HCT116 (cell line): ENCODE measurements at regions not wholly inside any gene's neighbourhood (a gene's known extent, or its start where the extent isn't known, plus 50 kb on each side); places are given as distances from the start of the nearest gene placed in this dataset.

ENCODE experiments used
- ATAC-seq: fragments of 200-7000 bp; cut with Tn5 transposase; 2 replicates; pipeline ENCODE4 v1.9.1; 2020; ENCODE audit warnings: mild to moderate bottlenecking, moderate library complexity
- BruUV-seq: library from RNA; stranded (reverse); fragments of 400-500 nt; replicated peaks from 2 replicates; lab custom pipeline; 2021; lab: Mats Ljungman, UMichigan
- CTCF ChIA-PET: fragments of 300-600 bp; sonication (Branson Sonifier 250); formaldehyde crosslinking; loops from one replicate; lab custom pipeline; 2021; ENCODE audit warnings: antibody characterized with exemption; lab: Charles Lee
- POLR2A ChIA-PET: fragments of 300-600, 350-600 bp; sonication (Branson Sonifier 250); formaldehyde crosslinking; loops from one replicate; lab custom pipeline; 2021; ENCODE audit warnings: antibody characterized with exemption; lab: Charles Lee
- RAD21 ChIA-PET, 2 experiments: fragments of 300-600 bp; sonication (Branson Sonifier 250); formaldehyde crosslinking; loops; one replicate each; lab custom pipeline; 2023; ENCODE audit warnings: low total read pairs in 2 of 2; ENCODE audit not compliant: uncharacterized antibody in 2 of 2, unreplicated experiment in 2 of 2, low non-redundant PET in 1 of 2; lab: Charles Lee
- DNase-seq: peaks from one replicate; pipeline ENCODE4 v3.0.0-alpha.2; 2010; ENCODE audit warnings: low read depth, low spot score
- H2AFZ ChIP-seq: fragments of 200-600 bp; shearing (Covaris generic), sonication (generic); 2 replicates; pipeline ENCODE4 v1.6.1; 2017; ENCODE audit warnings: low read depth, mixed run types, mixed read lengths, antibody characterized with exemption, low read length; ENCODE audit not compliant: poor library complexity, severe bottlenecking
- H3K27ac ChIP-seq: 2 replicates; pipeline ENCODE4 v1.5.1; 2012; ENCODE audit warnings: low read depth, low read length
- H3K27me3 ChIP-seq: fragments of 200-600 bp; sonication (generic); 2 replicates; pipeline ENCODE4 v1.6.1; 2016; ENCODE audit warnings: mixed run types, low read length, mixed read lengths; ENCODE audit not compliant: insufficient read depth
- H3K36me3 ChIP-seq, 2 experiments: fragments of 200-500 bp in 1 of 2; fragments of 200-600 bp in 1 of 2; sonication (Bioruptor generic) in 1 of 2; sonication (generic) in 1 of 2; 2 replicates each; pipeline versions ENCODE4 v1.5.1 to v1.6.1; 2014 to 2016; ENCODE audit warnings: low read length in 2 of 2, inconsistent platforms in 1 of 2, mixed read lengths in 1 of 2, mixed run types in 1 of 2; ENCODE audit not compliant: insufficient read depth in 2 of 2, control insufficient read depth in 1 of 2
- H3K4me1 ChIP-seq, 2 experiments: fragments of 200-600 bp in 1 of 2; sonication (generic) in 1 of 2; 2 replicates each; pipeline versions ENCODE4 v1.5.1 to v1.6.1; 2012 to 2017; ENCODE audit warnings: low read length in 2 of 2, inconsistent platforms in 1 of 2, mild to moderate bottlenecking in 1 of 2, mixed read lengths in 1 of 2, mixed run types in 1 of 2, moderate library complexity in 1 of 2; ENCODE audit not compliant: insufficient read depth in 2 of 2, control insufficient read depth in 1 of 2
- H3K4me2 ChIP-seq: fragments of 200-600 bp; sonication (generic); 2 replicates; pipeline ENCODE4 v1.6.1; 2017; ENCODE audit warnings: mixed run types, low read length, mixed read lengths
- H3K4me3 ChIP-seq, 2 experiments: fragments of 200-600 bp in 1 of 2; sonication (generic) in 1 of 2; replicated peaks in 1 of 2; 2 replicates each; pipeline ENCODE4 v1.5.1; 2011 to 2016; ENCODE audit warnings: low read length in 2 of 2, control low read depth in 1 of 2, low read depth in 1 of 2, mild to moderate bottlenecking in 1 of 2, mixed read lengths in 1 of 2, mixed run types in 1 of 2
- H3K79me2 ChIP-seq: fragments of 200-600 bp; sonication (generic); 2 replicates; pipeline ENCODE4 v1.6.1; 2017; ENCODE audit warnings: mild to moderate bottlenecking, mixed run types, low read length, moderate library complexity, mixed read lengths; ENCODE audit not compliant: insufficient read depth
- H3K9ac ChIP-seq: fragments of 200-600 bp; sonication (generic); 2 replicates; pipeline ENCODE4 v1.6.1; 2016; ENCODE audit warnings: low read length, mixed read lengths
- H3K9me2 ChIP-seq: fragments of 200-600 bp; sonication (generic), shearing (Covaris generic); 2 replicates; pipeline ENCODE4 v1.6.1; 2017; ENCODE audit warnings: mixed run types, mild to moderate bottlenecking, moderate library complexity; ENCODE audit not compliant: insufficient read depth
- H3K9me3 ChIP-seq, 2 experiments: fragments of 200-500 bp in 1 of 2; fragments of 200-600 bp in 1 of 2; sonication (Bioruptor generic) in 1 of 2; sonication (generic) in 1 of 2; 2 replicates each; pipeline ENCODE4 v1.6.1; 2014 to 2017; ENCODE audit warnings: low read length in 2 of 2, mixed read lengths in 2 of 2, inconsistent platforms in 1 of 2, low read depth in 1 of 2, mild to moderate bottlenecking in 1 of 2, mixed run types in 1 of 2, moderate library complexity in 1 of 2; ENCODE audit not compliant: control insufficient read depth in 1 of 2, insufficient read depth in 1 of 2
- H4K20me1 ChIP-seq: fragments of 200-600 bp; sonication (generic), shearing (Covaris generic); 2 replicates; pipeline ENCODE4 v1.6.1; 2017; ENCODE audit warnings: mixed run types, mild to moderate bottlenecking, moderate library complexity; ENCODE audit not compliant: insufficient read depth
- ATF3 ChIP-seq: IDR thresholded peaks from 2 replicates; pipeline ENCODE4 v1.6.1; 2012
- CEBPB ChIP-seq: IDR thresholded peaks from 2 replicates; pipeline ENCODE4 v1.6.1; 2012; ENCODE audit warnings: low read depth
- ELF1 ChIP-seq: IDR thresholded peaks from 2 replicates; pipeline ENCODE4 v1.6.1; 2012; ENCODE audit warnings: low read depth, borderline replicate concordance
- EZH2 ChIP-seq: fragments of 200-600 bp; sonication (generic); IDR thresholded peaks from 2 replicates; pipeline ENCODE4 v1.6.1; 2017; ENCODE audit warnings: antibody characterized with exemption, mixed run types
- EZH2phosphoT487 ChIP-seq: fragments of 200-600 bp; IDR thresholded peaks from 2 replicates; pipeline ENCODE4 v1.6.1; 2018; ENCODE audit warnings: antibody characterized with exemption, borderline replicate concordance
- JUND ChIP-seq: IDR thresholded peaks from 2 replicates; pipeline ENCODE4 v1.6.1; 2012
- RAD21 ChIP-seq: IDR thresholded peaks from 2 replicates; pipeline ENCODE4 v1.6.1; 2012; ENCODE audit warnings: low read depth, mild to moderate bottlenecking
- REST ChIP-seq: IDR thresholded peaks from 2 replicates; pipeline ENCODE4 v1.6.1; 2012; ENCODE audit warnings: low read depth
- SP1 ChIP-seq: IDR thresholded peaks from 2 replicates; pipeline ENCODE4 v1.6.1; 2012; ENCODE audit warnings: low read depth
- YY1 ChIP-seq: IDR thresholded peaks from 2 replicates; pipeline ENCODE4 v1.6.1; 2011; ENCODE audit warnings: low read length, low read depth, moderate library complexity, mild to moderate bottlenecking; ENCODE audit not compliant: insufficient replicate concordance; ENCODE audit errors: extremely low read depth
- ZNF274 ChIP-seq: fragments of 200-500 bp; sonication (Bioruptor generic); IDR thresholded peaks from 2 replicates; pipeline ENCODE4 v1.6.1; 2014; ENCODE audit warnings: mild to moderate bottlenecking, low read depth, low read length, inconsistent platforms
- intact Hi-C: fragments of 100-400 bp; cut with micrococcal nuclease; formaldehyde crosslinking; loops from 2 replicates; pipeline ENCODE4 v1.10.0; 2022

GRCh38 chr6:147078602-147079001 is 125.6 kb upstream of the STXBP5 start:
- H3K4me2 ChIP-seq = no peak overlapping the region
- H3K79me2 ChIP-seq = no peaks in the 10 kb centered on the region
- H3K9ac ChIP-seq = no peak overlapping the region
- peaks cover 9 to 18% of the 10 kb centered on the region in 2 experiments for H3K4me1 ChIP-seq
- H3K9me2 ChIP-seq = no peaks in the 10 kb centered on the region
- H3K36me3 ChIP-seq = no peaks in the 10 kb centered on the region
- ChIA-PET POLR2A (no interaction called here), CTCF (no interaction called here), RAD21 (no interaction called here)
- no peaks in the 10 kb centered on the region for H3K27me3 ChIP-seq
- H2AFZ ChIP-seq = no peak overlapping the region
- intact Hi-C loops = no loop called here
- no peaks in the 10 kb centered on the region for H4K20me1 ChIP-seq
- DNase-seq = no peak
- H3K9me3 ChIP-seq = no peaks in the 10 kb centered on the region
- no peak for ATAC-seq
- TF ChIP-seq YY1 = no peak
- no peak for TF ChIP-seq REST
- no peak for TF ChIP-seq RAD21
- no peak for TF ChIP-seq JUND
- TF ChIP-seq ATF3 = no peak
- no peak for TF ChIP-seq ZNF274
- TF ChIP-seq EZH2 = no peak
- no peak for TF ChIP-seq CEBPB
- no peak for TF ChIP-seq SP1
- no peak for TF ChIP-seq ELF1
- TF ChIP-seq EZH2phosphoT487 = no peak
- TF ChIP-seq, all 23 proteins: peak for 0
- BruUV-seq = no TSS peak
- H3K27ac ChIP-seq = no peak overlapping the region
- H3K4me3 ChIP-seq = no peak overlapping the region
